HCT116 (cell line): ENCODE measurements at regions not wholly inside any gene's neighbourhood (a gene's known extent, or its start where the extent isn't known, plus 50 kb on each side); places are given as distances from the start of the nearest gene placed in this dataset.

ENCODE experiments used
- CBX3 ChIP-seq: IDR thresholded peaks from 2 replicates; pipeline ENCODE4 v1.6.1; 2012; ENCODE audit warnings: low read depth
- EGR1 ChIP-seq: IDR thresholded peaks from 2 replicates; pipeline ENCODE4 v1.6.1; 2012; ENCODE audit warnings: low read depth
- ELF1 ChIP-seq: IDR thresholded peaks from 2 replicates; pipeline ENCODE4 v1.6.1; 2012; ENCODE audit warnings: low read depth, borderline replicate concordance
- EZH2 ChIP-seq: fragments of 200-600 bp; sonication (generic); IDR thresholded peaks from 2 replicates; pipeline ENCODE4 v1.6.1; 2017; ENCODE audit warnings: antibody characterized with exemption, mixed run types
- POLR2A ChIP-seq: IDR thresholded peaks from 2 replicates; pipeline ENCODE4 v1.7.0; 2011; ENCODE audit warnings: borderline replicate concordance; ENCODE audit not compliant: insufficient read depth, insufficient read length; ENCODE audit errors: extremely low read depth
- POLR2AphosphoS5 ChIP-seq: IDR thresholded peaks from 2 replicates; pipeline ENCODE4 v1.6.1; 2011; ENCODE audit warnings: mild to moderate bottlenecking, low read depth, low read length, moderate library complexity
- RAD21 ChIP-seq: IDR thresholded peaks from 2 replicates; pipeline ENCODE4 v1.6.1; 2012; ENCODE audit warnings: low read depth, mild to moderate bottlenecking
- SIN3A ChIP-seq: IDR thresholded peaks from 2 replicates; pipeline ENCODE4 v1.6.1; 2012; ENCODE audit warnings: low read depth
- SP1 ChIP-seq: IDR thresholded peaks from 2 replicates; pipeline ENCODE4 v1.6.1; 2012; ENCODE audit warnings: low read depth
- YY1 ChIP-seq: IDR thresholded peaks from 2 replicates; pipeline ENCODE4 v1.6.1; 2011; ENCODE audit warnings: low read length, low read depth, moderate library complexity, mild to moderate bottlenecking; ENCODE audit not compliant: insufficient replicate concordance; ENCODE audit errors: extremely low read depth
- ZFX ChIP-seq: fragments of 450-650 bp; IDR thresholded peaks from 2 replicates; pipeline ENCODE4 v1.6.1; 2017
- TF ChIP-seq, protein P1 (sequence below): IDR thresholded peaks from 2 replicates; pipeline ENCODE4 v1.6.1; 2012; ENCODE audit warnings: low read depth
- TF ChIP-seq, protein P2 (sequence below), 3 experiments: fragments of 200-600 bp in 1 of 3; sonication (generic) in 1 of 3; IDR thresholded peaks in 2 of 3; conservative IDR thresholded peaks in 1 of 3; 2 replicates each; pipeline ENCODE4 v1.5.1; 2012 to 2017; ENCODE audit warnings: low read depth in 2 of 3, low read length in 2 of 3, antibody characterized with exemption in 1 of 3, borderline replicate concordance in 1 of 3, control low read depth in 1 of 3, mild to moderate bottlenecking in 1 of 3, mixed read lengths in 1 of 3, mixed run types in 1 of 3, moderate library complexity in 1 of 3; ENCODE audit not compliant: insufficient read depth in 1 of 3
- TF ChIP-seq, protein P3 (sequence below): IDR thresholded peaks from 2 replicates; pipeline ENCODE4 v1.6.1; 2012

DNA sequence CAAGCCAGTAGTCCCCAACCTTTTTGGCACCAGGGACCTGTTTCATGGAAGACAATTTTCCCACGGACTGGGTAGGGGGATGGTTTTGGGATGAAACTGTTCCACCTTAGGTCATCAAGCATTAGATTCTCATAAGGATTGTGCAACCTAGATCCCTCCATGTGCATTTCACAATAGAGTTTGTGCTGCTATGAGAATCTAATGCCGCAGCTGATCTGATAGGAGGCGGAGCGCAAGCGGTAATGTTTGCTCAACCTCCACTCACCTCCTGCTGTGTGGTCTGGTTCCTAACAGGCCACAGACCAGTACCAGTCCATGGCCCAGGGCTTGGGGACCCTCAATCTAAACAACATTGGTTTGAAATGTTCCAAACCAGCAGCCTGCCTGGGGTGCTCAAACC, 137.0 kb upstream of the STXBP5 start:
- TF ChIP-seq POLR2A (no peak), RAD21 (no peak), SP1 (no peak), EZH2 (no peak), CBX3 (no peak), ZFX (no peak), YY1 (no peak), SIN3A (no peak), POLR2AphosphoS5 (no peak), ELF1 (no peak), EGR1 (no peak)
- TF ChIP-seq, protein P1, sequence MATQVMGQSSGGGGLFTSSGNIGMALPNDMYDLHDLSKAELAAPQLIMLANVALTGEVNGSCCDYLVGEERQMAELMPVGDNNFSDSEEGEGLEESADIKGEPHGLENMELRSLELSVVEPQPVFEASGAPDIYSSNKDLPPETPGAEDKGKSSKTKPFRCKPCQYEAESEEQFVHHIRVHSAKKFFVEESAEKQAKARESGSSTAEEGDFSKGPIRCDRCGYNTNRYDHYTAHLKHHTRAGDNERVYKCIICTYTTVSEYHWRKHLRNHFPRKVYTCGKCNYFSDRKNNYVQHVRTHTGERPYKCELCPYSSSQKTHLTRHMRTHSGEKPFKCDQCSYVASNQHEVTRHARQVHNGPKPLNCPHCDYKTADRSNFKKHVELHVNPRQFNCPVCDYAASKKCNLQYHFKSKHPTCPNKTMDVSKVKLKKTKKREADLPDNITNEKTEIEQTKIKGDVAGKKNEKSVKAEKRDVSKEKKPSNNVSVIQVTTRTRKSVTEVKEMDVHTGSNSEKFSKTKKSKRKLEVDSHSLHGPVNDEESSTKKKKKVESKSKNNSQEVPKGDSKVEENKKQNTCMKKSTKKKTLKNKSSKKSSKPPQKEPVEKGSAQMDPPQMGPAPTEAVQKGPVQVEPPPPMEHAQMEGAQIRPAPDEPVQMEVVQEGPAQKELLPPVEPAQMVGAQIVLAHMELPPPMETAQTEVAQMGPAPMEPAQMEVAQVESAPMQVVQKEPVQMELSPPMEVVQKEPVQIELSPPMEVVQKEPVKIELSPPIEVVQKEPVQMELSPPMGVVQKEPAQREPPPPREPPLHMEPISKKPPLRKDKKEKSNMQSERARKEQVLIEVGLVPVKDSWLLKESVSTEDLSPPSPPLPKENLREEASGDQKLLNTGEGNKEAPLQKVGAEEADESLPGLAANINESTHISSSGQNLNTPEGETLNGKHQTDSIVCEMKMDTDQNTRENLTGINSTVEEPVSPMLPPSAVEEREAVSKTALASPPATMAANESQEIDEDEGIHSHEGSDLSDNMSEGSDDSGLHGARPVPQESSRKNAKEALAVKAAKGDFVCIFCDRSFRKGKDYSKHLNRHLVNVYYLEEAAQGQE = no peak
- TF ChIP-seq, protein P2, sequence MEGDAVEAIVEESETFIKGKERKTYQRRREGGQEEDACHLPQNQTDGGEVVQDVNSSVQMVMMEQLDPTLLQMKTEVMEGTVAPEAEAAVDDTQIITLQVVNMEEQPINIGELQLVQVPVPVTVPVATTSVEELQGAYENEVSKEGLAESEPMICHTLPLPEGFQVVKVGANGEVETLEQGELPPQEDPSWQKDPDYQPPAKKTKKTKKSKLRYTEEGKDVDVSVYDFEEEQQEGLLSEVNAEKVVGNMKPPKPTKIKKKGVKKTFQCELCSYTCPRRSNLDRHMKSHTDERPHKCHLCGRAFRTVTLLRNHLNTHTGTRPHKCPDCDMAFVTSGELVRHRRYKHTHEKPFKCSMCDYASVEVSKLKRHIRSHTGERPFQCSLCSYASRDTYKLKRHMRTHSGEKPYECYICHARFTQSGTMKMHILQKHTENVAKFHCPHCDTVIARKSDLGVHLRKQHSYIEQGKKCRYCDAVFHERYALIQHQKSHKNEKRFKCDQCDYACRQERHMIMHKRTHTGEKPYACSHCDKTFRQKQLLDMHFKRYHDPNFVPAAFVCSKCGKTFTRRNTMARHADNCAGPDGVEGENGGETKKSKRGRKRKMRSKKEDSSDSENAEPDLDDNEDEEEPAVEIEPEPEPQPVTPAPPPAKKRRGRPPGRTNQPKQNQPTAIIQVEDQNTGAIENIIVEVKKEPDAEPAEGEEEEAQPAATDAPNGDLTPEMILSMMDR (IDR thresholded peaks at IDR 0.05 in 2 of 3, conservative IDR thresholded peaks at IDR 0.05 in 1 of 3; ENCODE audit: borderline replicate concordance in 1 of 3, insufficient read depth in 1 of 3, low read depth in 2 of 3, low read length in 2 of 3) = no peak
- TF ChIP-seq, protein P3, sequence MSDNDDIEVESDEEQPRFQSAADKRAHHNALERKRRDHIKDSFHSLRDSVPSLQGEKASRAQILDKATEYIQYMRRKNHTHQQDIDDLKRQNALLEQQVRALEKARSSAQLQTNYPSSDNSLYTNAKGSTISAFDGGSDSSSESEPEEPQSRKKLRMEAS = no peak
